ENCODE measurements at regions not wholly inside any gene's neighbourhood (a gene's known extent, or its start where the extent isn't known, plus 50 kb on each side); places are given as distances from the start of the nearest gene placed in this dataset.

DNA sequence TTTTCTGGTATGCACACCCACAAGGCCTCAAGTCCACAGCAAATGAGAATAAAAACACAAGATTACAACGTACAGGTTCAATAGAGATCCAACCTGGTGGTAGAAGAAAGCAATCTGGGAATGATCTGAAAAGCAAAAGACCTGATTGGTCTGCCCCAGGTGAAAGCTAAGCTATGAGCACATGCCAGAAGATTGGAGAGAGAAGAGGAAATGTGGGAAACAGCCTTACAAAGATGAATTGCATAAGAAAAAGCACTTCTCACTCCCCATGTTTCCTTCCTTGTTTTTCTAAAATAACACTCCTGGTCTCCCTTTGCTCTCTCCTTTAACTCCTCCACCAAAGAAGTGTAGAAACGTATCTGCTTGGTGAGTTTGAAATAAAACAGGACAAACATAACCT, 77.3 kb upstream of the ANO6 start:
- no peak for FAIRE-seq
- BruUV-seq (replicated peaks) = no TSS peak
- H3K4me2 ChIP-seq (ENCODE audit: insufficient read depth, low read length) = no peak overlapping the region
- intact Hi-C loops (cut with micrococcal nuclease) (no loop called here), in situ Hi-C loops (cut with MboI) (no loop called here)
- H4K20me1 ChIP-seq (replicated peaks; ENCODE audit: control insufficient read depth, insufficient read depth, low read length) = no peaks in the 10 kb centered on the region
- H3K36me3 ChIP-seq (ENCODE audit: control insufficient read depth, insufficient read depth, low read length) = no peaks in the 10 kb centered on the region
- no peak for ATAC-seq
- H2AFZ ChIP-seq (ENCODE audit: low read depth, low read length) = no peak overlapping the region
- no peak overlapping the region for H3K27ac ChIP-seq (ENCODE audit: extremely low read depth, low read depth, low read length)
- H3K27me3 ChIP-seq (ENCODE audit: control insufficient read depth in 2 of 2, insufficient read depth in 2 of 2, low read length in 2 of 2) = peaks cover 3 to 4% of the 10 kb centered on the region in 2 experiments; a peak in 1 of 5 replicates
- H3K4me3 ChIP-seq = no peak overlapping the region
- H3K9ac ChIP-seq (ENCODE audit: insufficient read depth in 1 of 2, low read depth in 2 of 2, low read length in 2 of 2) = no peak overlapping the region
- H3K4me1 ChIP-seq (replicated peaks in 1 of 2; ENCODE audit: control insufficient read depth in 2 of 2, insufficient read depth in 2 of 2, low read length in 2 of 2) = no peaks in the 10 kb centered on the region
- TF ChIP-seq GATAD2A (IDR thresholded peaks at IDR 0.05) (no peak), GABPB1 (CRISPR knock-in tag; IDR thresholded peaks at IDR 0.05) (no peak)
- ChIA-PET POLR2A (no interaction called here), CTCF (ENCODE audit: low intra/inter-chr PET ratio) (no interaction called here)
- 4% methylated on average over 2 of the region's 2 CpGs for WGBS (ENCODE audit: insufficient coverage, low coverage, missing lambda C conversion rate)
- no peaks in the 10 kb centered on the region for H3K79me2 ChIP-seq (ENCODE audit: control insufficient read depth, insufficient read depth, low read length)
- no peaks in the 10 kb centered on the region for H3K9me1 ChIP-seq (ENCODE audit: control insufficient read depth, insufficient read depth, low read length)
- no peaks in the 10 kb centered on the region for H3K9me3 ChIP-seq (replicated peaks; ENCODE audit: control insufficient read depth, insufficient read depth, low read depth, low read length)
- DNase-seq (ENCODE audit: extremely low read depth in 1 of 4, low spot score in 3 of 4) = no peak

DNA sequence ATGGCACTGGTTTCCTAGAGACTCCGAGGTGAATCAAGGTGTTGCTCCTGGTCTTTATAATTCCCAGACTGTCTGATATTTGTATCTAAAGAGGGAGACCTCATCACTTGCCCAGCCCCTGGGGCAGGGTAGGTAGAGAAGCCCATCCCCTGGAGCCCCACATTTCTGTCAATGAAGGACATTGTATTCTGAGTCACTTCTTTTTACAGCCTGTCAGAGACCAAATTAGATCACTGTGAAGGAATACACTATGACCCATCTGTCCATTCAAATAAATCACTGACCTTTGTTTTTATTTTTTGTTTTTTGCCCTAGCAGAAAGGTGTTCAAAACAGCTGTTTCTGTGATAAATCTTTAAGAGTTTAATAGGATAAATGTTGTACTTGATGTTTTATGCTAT, 67.9 kb upstream of the ANO6 start:
- in situ Hi-C loops (cut with MboI) = no loop called here
- no peaks in the 10 kb centered on the region for H3K79me2 ChIP-seq (ENCODE audit: control insufficient read depth, insufficient read depth, low read length)
- TF ChIP-seq MAZ (CRISPR knock-in tag; conservative IDR thresholded peaks at IDR 0.05 in 1 of 2, IDR thresholded peaks at IDR 0.05 in 1 of 2) (no peak), DMBX1 (CRISPR knock-in tag; IDR thresholded peaks at IDR 0.05; ENCODE audit: borderline replicate concordance) (no peak), PYGO2 (tag; IDR thresholded peaks at IDR 0.05) (no peak), MYC (IDR thresholded peaks at IDR 0.05; ENCODE audit: low read depth, low read length) (no peak), MYC (CRISPR knock-in tag; IDR thresholded peaks at IDR 0.05; ENCODE audit: borderline replicate concordance, low read depth) (no peak), ZNF23 (CRISPR knock-in tag; IDR thresholded peaks at IDR 0.05) (no peak), CAMTA2 (CRISPR knock-in tag; conservative IDR thresholded peaks at IDR 0.05) (no peak), TCF7L2 (IDR thresholded peaks at IDR 0.05; ENCODE audit: low read depth, low read length) (no peak), SRSF9 (IDR thresholded peaks at IDR 0.05; ENCODE audit: borderline replicate concordance, low read depth, low read length) (no peak)
- TF ChIP-seq, protein P1, sequence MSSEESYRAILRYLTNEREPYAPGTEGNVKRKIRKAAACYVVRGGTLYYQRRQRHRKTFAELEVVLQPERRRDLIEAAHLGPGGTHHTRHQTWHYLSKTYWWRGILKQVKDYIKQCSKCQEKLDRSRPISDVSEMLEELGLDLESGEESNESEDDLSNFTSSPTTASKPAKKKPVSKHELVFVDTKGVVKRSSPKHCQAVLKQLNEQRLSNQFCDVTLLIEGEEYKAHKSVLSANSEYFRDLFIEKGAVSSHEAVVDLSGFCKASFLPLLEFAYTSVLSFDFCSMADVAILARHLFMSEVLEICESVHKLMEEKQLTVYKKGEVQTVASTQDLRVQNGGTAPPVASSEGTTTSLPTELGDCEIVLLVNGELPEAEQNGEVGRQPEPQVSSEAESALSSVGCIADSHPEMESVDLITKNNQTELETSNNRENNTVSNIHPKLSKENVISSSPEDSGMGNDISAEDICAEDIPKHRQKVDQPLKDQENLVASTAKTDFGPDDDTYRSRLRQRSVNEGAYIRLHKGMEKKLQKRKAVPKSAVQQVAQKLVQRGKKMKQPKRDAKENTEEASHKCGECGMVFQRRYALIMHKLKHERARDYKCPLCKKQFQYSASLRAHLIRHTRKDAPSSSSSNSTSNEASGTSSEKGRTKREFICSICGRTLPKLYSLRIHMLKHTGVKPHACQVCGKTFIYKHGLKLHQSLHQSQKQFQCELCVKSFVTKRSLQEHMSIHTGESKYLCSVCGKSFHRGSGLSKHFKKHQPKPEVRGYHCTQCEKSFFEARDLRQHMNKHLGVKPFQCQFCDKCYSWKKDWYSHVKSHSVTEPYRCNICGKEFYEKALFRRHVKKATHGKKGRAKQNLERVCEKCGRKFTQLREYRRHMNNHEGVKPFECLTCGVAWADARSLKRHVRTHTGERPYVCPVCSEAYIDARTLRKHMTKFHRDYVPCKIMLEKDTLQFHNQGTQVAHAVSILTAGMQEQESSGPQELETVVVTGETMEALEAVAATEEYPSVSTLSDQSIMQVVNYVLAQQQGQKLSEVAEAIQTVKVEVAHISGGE (CRISPR knock-in tag; IDR thresholded peaks at IDR 0.05) = no peak
- TF ChIP-seq, protein P2, sequence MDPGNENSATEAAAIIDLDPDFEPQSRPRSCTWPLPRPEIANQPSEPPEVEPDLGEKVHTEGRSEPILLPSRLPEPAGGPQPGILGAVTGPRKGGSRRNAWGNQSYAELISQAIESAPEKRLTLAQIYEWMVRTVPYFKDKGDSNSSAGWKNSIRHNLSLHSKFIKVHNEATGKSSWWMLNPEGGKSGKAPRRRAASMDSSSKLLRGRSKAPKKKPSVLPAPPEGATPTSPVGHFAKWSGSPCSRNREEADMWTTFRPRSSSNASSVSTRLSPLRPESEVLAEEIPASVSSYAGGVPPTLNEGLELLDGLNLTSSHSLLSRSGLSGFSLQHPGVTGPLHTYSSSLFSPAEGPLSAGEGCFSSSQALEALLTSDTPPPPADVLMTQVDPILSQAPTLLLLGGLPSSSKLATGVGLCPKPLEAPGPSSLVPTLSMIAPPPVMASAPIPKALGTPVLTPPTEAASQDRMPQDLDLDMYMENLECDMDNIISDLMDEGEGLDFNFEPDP (CRISPR knock-in tag; IDR thresholded peaks at IDR 0.05) = no peak

More for the DNA sequence above, 67.9 kb upstream of the ANO6 start:
- Histone ChIP-seq H3K4me2 (ENCODE audit: insufficient read depth, low read length) (no peak overlapping the region), H3K27me3 (ENCODE audit: control insufficient read depth in 2 of 2, insufficient read depth in 2 of 2, low read length in 2 of 2) (0 out of 5 replicates have a peak, but pooled peaks cover 0 to 1% of the 10 kb centered on the region in 2 experiments), H3K9ac (ENCODE audit: insufficient read depth in 1 of 2, low read depth in 2 of 2, low read length in 2 of 2) (no peak overlapping the region), H3K27ac (ENCODE audit: extremely low read depth, low read depth, low read length) (no peak overlapping the region), H3K9me1 (ENCODE audit: control insufficient read depth, insufficient read depth, low read length) (no peaks in the 10 kb centered on the region), H2AFZ (ENCODE audit: low read depth, low read length) (no peak overlapping the region), H3K4me3 (no peak overlapping the region), H3K36me3 (ENCODE audit: control insufficient read depth, insufficient read depth, low read length) (no peaks in the 10 kb centered on the region), H3K9me3 (replicated peaks; ENCODE audit: control insufficient read depth, insufficient read depth, low read depth, low read length) (no peaks in the 10 kb centered on the region), H3K4me1 (replicated peaks in 1 of 2; ENCODE audit: control insufficient read depth in 2 of 2, insufficient read depth in 2 of 2, low read length in 2 of 2) (no peaks in the 10 kb centered on the region), H4K20me1 (replicated peaks; ENCODE audit: control insufficient read depth, insufficient read depth, low read length) (no peaks in the 10 kb centered on the region)
- DNase-seq (ENCODE audit: extremely low read depth in 1 of 4, low spot score in 3 of 4) = no peak
- no TSS peak for BruUV-seq (replicated peaks)
- ChIA-PET POLR2A (no interaction called here), CTCF (ENCODE audit: low intra/inter-chr PET ratio) (no interaction called here)
- intact Hi-C loops (cut with micrococcal nuclease) = no loop called here
- WGBS (ENCODE audit: insufficient coverage, low coverage, missing lambda C conversion rate) = 0% methylated on average over 1 of the region's 1 CpG
- no peak for ATAC-seq
- no peak for FAIRE-seq
